ENCODE measurements at regions not wholly inside any gene's neighbourhood (a gene's known extent, or its start where the extent isn't known, plus 50 kb on each side); places are given as distances from the start of the nearest gene placed in this dataset.

DNA sequence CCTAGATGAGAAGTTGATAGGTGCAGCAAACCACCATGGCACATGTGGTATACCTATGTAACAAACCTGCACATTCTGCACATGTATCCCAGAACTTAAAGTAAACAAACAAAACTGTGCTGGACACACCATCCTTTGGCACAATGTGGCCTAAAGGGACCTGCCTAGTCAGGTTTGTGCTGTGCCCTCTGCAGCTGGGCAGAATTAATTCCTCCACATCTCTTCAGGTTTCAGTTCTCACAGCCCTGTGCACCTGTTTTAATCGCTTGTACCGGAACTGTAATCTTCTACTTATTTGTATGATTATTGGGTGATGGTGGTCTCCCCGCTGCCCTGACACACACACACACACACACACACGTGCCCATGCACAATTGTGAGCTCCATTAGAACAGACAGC lies 252.7 kb downstream of the ACTR3B start:
- TF ChIP-seq CTCF (IDR thresholded peaks at IDR 0.05) (no peak), POLR2A (IDR thresholded peaks at IDR 0.05) (no peak)
